ENCODE measurements at regions not wholly inside any gene's neighbourhood (a gene's known extent, or its start where the extent isn't known, plus 50 kb on each side); places are given as distances from the start of the nearest gene placed in this dataset.

GRCh38 chr2:5319493-5319892, 372.7 kb upstream of the SOX11 start:
- TF ChIP-seq EZH2phosphoT487 (IDR thresholded peaks at IDR 0.05), result no peak
- TF ChIP-seq CTCF (IDR thresholded peaks at IDR 0.05), result no peak

Data from neural progenitor cell (in vitro differentiated cells).